MM.1S (cell line): ENCODE measurements at regions not wholly inside any gene's neighbourhood (a gene's known extent, or its start where the extent isn't known, plus 50 kb on each side); places are given as distances from the start of the nearest gene placed in this dataset.

Experiments used
- CTCF ChIP-seq: fragments of 300-600 bp; sonication (generic); IDR thresholded peaks from 2 replicates; pipeline ENCODE4 v1.5.1; 2016; ENCODE audit warnings: antibody characterized with exemption, low read length, mixed read lengths
- EZH2phosphoT487 ChIP-seq: fragments of 300-600 bp; sonication (generic); IDR thresholded peaks from 2 replicates; pipeline ENCODE4 v1.6.1; 2018; ENCODE audit warnings: antibody characterized with exemption, low read length

GRCh38 chr17:52737071-52737470 is 578.6 kb upstream of the CA10 start:
- TF ChIP-seq CTCF (no peak), EZH2phosphoT487 (no peak)
